ENCODE measurements at regions not wholly inside any gene's neighbourhood (a gene's known extent, or its start where the extent isn't known, plus 50 kb on each side); places are given as distances from the start of the nearest gene placed in this dataset.

DNA sequence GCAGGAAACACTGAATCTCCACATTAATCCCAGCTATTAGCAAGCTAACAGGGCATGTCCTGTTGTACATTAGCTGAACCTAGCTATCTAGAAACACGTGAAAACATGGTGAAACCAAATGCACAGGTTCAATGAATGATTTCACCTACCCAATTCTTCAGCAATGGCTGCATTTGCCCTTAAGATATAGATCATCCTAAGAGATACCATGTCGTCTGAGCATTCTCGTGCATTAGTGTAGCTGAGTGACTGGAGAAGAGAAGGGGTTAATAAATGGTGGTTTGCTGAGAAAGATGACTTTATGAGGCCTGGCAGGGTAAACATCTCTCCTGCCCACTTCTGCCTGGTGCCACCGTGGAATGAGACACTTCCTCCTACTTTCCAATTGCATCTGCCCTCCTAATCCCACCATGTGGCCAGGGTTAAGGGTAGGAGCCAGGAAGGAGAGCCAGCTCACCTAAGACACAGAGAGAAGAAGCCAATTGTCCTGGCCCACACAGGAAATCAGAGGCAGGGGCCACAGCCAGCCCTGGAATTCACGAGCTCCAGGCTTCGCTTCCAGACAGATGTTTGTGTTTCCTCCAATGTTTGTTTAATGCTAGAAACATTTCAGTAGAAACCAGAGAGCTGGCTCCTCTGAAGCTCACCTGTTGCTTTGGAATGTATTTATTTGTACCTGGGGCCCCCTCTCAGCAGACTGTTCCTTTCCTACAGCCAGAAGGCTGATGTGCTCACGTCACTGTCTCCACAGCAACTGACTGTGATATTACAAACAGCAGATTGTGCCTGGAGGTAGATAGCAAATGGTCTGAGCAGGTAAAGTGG, 126.0 kb upstream of the PARP11 start:
- H3K4me3 ChIP-seq (ENCODE audit: low read length) = no peak overlapping the region
- no peak for TF ChIP-seq ZNF274 (IDR thresholded peaks at IDR 0.05; ENCODE audit: low read depth, low read length)

GRCh38 chr12:3998397-3998796, 125.2 kb upstream of the PARP11 start:
- no peak for TF ChIP-seq ZNF274 (IDR thresholded peaks at IDR 0.05; ENCODE audit: low read depth, low read length)

DNA sequence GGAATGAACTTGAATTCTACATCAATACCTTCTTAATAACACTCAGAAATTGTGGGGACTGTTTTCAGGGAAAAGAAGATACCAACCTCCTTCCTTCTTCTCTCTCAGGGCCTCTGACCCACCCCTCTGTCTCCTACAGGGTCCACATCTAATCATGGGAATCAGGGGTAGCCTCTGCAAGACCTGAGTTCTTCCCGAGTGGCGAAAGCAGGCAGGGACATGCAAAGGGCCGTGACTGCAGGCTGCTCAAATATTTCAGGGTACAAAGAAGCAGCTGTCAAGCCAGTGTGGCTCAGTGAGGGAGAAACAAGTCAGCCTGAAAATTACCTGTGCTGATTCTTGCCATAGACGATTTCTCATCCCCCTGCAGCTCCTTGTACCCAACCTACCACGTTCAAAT, 123.1 kb upstream of the PARP11 start:
- H3K4me3 ChIP-seq (ENCODE audit: low read length) = no peak overlapping the region
- TF ChIP-seq ZNF274 (IDR thresholded peaks at IDR 0.05; ENCODE audit: low read depth, low read length) = no peak

More at GRCh38 chr12:3998397-3998796, 125.2 kb upstream of the PARP11 start:
- no peak overlapping the region for H3K4me3 ChIP-seq (ENCODE audit: low read length)

DNA sequence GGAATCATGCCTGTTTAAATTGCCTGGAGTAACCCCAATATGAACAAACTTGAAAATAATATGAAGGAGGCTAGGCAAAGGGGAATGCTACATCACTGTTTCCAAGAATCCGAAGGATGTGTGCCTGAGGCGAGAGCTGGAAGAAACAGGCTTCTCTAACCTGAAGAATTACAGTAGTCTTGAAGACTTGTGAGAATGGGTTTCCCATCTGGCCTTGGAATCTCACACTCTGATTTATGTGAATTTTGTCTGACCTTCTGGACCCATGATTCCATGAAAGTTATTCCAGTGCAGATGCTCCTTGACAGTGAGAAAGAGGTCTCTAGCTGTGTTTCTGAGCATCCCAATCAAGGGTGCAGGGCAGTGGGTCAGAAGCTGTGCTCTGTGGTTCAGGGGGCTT, 122.1 kb upstream of the PARP11 start:
- no peak for TF ChIP-seq ZNF274 (IDR thresholded peaks at IDR 0.05; ENCODE audit: low read depth, low read length)
- H3K4me3 ChIP-seq (ENCODE audit: low read length) = no peak overlapping the region

DNA sequence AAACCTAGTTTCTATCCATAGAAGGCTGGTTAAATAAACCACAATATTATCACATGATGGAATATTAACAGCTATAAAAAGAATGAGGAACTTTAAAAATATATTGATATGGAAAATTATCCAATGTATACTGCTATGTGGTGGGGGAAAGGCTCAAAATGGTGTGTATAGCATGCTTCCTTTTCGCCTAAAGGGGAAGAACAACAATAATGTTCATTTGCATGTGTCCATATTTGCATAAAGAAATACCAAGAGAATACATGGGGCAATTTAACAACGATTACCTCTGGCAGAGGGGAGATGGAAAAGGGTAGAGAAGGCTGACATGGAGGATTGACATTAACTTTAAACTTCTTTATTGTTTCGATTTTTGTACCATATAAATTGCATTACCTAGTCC, 121.3 kb upstream of the PARP11 start:
- no peak for TF ChIP-seq ZNF274 (IDR thresholded peaks at IDR 0.05; ENCODE audit: low read depth, low read length)
- no peak overlapping the region for H3K4me3 ChIP-seq (ENCODE audit: low read length)

DNA sequence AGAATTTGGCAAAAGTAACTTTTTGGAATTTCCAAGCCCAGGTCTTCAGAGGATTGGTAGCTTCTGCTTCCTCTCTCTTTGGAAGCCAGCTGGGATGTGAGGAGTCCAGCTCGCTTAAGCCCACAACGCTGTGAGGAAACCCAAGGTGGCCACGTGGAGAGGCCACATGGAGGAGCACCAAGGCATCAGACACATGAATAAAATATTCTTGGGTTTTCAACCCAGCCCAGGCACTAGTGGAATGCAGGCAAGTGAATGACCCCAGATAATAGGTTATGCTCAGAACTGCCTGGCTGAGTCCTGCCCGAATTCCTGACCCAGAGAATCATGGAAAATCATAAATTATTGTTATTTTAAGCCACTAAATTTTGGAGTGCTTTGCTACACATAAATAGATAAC, 119.7 kb upstream of the PARP11 start:
- no peak overlapping the region for H3K4me3 ChIP-seq (ENCODE audit: low read length)
- no peak for TF ChIP-seq ZNF274 (IDR thresholded peaks at IDR 0.05; ENCODE audit: low read depth, low read length)

DNA sequence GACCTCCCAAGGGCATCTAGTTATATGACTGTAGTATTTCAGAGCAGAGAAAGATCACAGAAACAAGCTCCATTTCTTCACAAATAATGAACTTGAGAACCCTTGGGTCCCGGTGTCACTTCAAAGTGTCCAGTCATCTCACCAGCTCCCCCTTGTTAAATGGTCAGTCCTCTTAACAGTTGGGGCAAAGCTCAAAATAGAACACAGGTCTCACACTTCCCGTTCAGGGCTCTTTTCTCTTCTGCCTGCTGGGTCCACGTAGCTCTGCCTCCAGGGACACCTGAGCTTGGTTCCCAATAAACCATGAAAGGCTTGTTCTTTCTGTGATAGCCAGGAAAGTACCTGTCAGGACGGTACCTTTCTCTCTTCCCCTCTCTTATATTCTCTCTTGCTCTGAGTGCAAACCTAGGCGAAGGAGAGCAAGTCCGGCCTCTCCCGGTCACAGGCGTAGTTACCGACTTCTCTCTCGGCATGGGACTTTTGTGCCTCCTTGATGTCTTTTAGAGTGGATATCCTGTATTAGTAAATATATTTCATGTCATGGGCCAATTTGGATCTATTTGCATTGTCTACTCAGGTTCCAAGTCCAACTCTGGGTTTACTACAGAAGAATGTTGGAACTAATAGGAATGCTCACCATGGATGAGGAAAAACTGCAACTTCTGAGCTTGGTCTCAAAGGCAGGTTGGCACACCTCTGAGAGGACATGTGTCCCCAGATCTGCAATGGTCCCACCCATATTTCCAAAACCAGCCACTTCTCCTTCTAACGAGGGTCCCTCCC, 118.8 kb upstream of the PARP11 start:
- H3K4me3 ChIP-seq (ENCODE audit: low read length) = no peak overlapping the region
- TF ChIP-seq ZNF274 (IDR thresholded peaks at IDR 0.05; ENCODE audit: low read depth, low read length) = no peak

- TF ChIP-seq ZNF274 (IDR thresholded peaks at IDR 0.05; ENCODE audit: low read depth, low read length) = no peak
- no peak overlapping the region for H3K4me3 ChIP-seq (ENCODE audit: low read length)
Observed at GRCh38 chr12:3990501-3991280, 117.5 kb upstream of the PARP11 start.

- no peak for TF ChIP-seq ZNF274 (IDR thresholded peaks at IDR 0.05; ENCODE audit: low read depth, low read length)
- H3K4me3 ChIP-seq (ENCODE audit: low read length) = no peak overlapping the region
Observed at GRCh38 chr12:3989218-3989550, 116.0 kb upstream of the PARP11 start.

DNA sequence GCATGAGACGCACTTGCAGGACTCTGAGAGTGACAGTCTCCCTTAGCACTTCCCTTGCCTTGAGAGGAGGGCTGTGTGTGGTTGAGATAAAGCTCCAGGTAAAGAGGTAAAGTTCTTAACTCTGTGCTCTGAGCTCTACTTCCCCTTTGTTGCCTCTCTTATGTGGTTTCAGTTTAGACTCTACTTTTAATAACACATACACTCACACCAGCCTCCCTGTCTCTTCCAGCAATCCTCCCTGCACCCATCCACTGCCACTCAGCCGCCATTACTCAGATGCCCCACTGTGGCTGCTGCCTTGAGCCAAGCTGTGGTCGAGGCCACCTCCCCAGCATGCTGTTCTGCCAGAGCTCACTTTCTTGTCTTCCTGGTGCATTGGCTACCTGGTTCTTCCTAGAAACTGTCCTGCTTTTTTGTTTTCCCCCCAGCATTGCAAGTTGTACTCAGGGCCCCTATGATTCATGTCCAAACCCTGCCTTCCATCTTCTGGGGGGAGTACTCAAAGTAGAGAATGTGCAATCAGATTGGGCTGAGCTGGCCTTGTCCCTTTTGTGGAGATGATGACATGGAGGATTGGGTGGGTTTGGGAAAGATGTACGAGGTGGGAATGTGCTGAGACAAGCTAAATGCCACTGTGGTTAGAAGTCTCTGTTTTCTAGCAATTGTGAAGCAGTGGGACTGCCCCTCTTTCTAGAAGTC, 115.5 kb upstream of the PARP11 start:
- no peak for TF ChIP-seq ZNF274 (IDR thresholded peaks at IDR 0.05; ENCODE audit: low read depth, low read length)
- no peak overlapping the region for H3K4me3 ChIP-seq (ENCODE audit: low read length)

DNA sequence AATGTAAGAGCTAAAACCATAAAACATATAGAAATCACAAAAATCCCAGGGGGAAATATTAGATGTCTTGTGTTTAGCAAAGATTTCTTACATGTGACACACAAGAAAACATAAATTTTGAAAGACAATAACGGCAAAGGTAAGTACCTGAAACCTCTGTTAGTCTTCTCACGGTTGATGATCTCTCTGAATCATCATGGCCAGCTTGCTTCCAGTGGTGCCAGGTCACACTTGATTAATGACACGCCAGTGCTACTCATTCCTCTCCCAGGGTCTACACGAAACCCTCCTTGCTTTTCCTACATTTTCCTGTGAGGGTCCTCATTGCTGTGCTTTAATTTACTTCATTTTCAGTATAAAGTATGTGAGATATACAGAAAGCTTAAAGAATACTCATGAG, 114.4 kb upstream of the PARP11 start:
- no peak overlapping the region for H3K4me3 ChIP-seq (ENCODE audit: low read length)
- no peak for TF ChIP-seq ZNF274 (IDR thresholded peaks at IDR 0.05; ENCODE audit: low read depth, low read length)

DNA sequence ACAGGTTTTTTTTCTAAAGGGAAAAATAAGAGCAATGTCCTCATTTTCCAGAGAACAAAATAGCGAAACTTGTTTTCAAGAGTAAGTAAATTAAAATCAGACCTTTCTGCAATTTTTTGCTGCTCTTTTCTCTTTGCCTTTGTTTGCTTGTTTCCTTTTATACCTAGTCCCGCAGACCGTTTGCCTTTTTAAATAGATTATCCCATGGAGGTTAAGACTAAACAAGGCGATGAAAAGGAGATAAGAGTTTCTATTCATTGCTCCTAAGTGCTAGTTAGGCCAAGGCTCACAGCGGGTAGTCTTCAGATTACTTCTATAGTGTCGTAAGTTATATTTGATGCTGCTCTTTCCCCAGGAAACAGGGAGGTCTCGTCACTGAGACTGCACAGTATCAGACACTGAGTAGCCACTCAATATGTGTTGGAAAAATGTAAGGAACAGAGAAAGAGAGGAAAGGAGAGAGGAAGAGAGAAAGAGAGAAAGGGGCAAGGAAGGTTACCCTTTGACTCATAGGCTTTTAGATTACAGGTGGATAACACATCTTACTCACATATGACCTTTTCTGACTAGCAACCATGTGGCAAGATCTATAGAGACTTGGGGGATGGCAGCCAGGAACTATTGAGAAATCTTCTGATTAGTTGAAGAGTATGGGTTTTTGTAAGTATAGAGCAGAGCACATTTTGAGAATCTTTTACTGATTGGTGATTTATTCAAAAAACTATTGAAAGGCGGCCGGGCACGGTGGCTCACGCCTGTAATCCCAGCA, 107.5 kb upstream of the PARP11 start:
- no peak overlapping the region for H3K4me3 ChIP-seq (ENCODE audit: low read length)
- TF ChIP-seq ZNF274 (IDR thresholded peaks at IDR 0.05; ENCODE audit: low read depth, low read length) = no peak

DNA sequence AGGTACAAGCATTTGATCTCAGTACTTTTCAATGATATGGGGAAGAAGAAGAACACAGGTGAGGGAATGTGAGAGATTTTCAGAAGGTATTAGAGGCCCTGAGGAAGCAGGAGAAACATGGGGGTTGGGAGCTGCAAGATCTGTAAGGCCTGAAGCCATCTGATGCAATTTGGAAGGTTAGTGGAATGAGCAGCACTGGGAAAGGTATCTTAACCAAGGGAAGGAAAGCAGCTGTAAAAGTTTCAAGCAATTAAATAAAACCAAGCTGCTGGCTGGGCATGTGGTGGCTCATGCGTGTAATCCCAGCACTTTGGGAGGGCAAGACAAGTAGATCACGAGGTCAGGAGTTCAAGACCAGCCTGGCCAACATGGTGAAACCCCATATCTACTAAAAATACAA, 104.4 kb upstream of the PARP11 start:
- no peak for TF ChIP-seq ZNF274 (IDR thresholded peaks at IDR 0.05; ENCODE audit: low read depth, low read length)

More for the DNA sequence above, 104.4 kb upstream of the PARP11 start:
- H3K4me3 ChIP-seq (ENCODE audit: low read length) = no peak overlapping the region
